ENCODE measurements at regions not wholly inside any gene's neighbourhood (a gene's known extent, or its start where the extent isn't known, plus 50 kb on each side); places are given as distances from the start of the nearest gene placed in this dataset.

DNA sequence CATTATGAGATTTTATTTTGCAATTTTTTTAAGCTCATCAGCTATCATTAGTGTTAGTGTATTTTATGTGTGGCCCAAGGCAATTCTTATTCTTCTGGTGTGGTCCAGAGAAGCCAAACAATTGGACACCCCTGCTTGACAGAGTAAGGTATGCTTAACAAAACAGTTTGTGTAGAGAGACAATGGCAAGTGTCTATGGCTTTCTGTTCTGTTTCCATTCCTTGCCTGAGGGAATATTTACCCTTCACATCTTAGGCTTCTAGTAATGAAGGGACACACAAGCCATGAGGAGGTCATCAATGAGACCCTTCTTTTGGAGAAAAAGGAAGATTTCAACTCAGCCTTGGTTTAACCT is 1278.4 kb upstream of the TENM4 start:
- TF ChIP-seq, protein P1, sequence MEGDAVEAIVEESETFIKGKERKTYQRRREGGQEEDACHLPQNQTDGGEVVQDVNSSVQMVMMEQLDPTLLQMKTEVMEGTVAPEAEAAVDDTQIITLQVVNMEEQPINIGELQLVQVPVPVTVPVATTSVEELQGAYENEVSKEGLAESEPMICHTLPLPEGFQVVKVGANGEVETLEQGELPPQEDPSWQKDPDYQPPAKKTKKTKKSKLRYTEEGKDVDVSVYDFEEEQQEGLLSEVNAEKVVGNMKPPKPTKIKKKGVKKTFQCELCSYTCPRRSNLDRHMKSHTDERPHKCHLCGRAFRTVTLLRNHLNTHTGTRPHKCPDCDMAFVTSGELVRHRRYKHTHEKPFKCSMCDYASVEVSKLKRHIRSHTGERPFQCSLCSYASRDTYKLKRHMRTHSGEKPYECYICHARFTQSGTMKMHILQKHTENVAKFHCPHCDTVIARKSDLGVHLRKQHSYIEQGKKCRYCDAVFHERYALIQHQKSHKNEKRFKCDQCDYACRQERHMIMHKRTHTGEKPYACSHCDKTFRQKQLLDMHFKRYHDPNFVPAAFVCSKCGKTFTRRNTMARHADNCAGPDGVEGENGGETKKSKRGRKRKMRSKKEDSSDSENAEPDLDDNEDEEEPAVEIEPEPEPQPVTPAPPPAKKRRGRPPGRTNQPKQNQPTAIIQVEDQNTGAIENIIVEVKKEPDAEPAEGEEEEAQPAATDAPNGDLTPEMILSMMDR (IDR thresholded peaks at IDR 0.05), result no peak
- no peak for TF ChIP-seq POLR2A (IDR thresholded peaks at IDR 0.05)

Measured in Peyer's patch (tissue), 4 donors.